HepG2 (cell line): ENCODE measurements at regions not wholly inside any gene's neighbourhood (a gene's known extent, or its start where the extent isn't known, plus 50 kb on each side); places are given as distances from the start of the nearest gene placed in this dataset.

Source experiments
- ATAC-seq: fragments of 200-7000 bp; cut with Tn5 transposase; 3 replicates; pipeline ENCODE4 v1.9.1; 2020; ENCODE audit warnings: mild to moderate bottlenecking, moderate library complexity
- BruUV-seq: library from RNA; stranded (reverse); fragments of 400-500 nt; replicated peaks from 2 replicates; lab custom pipeline; 2021; lab: Mats Ljungman, UMichigan
- CTCF ChIA-PET: fragments of 300-600 bp; formaldehyde crosslinking; extraction: SDS; loops from one replicate; lab custom pipeline; 2021; ENCODE audit warnings: low total read pairs, inconsistent platforms, low intra/inter-chr PET ratio; lab: Yijun Ruan, JAX
- POLR2A ChIA-PET: fragments of 350-600 bp; sonication (Branson Sonifier 250); formaldehyde crosslinking; loops from one replicate; lab custom pipeline; 2020; ENCODE audit warnings: antibody characterized with exemption, inconsistent platforms; lab: Yijun Ruan, JAX
- DNase-seq: peaks from one replicate; pipeline ENCODE4 v3.0.0-alpha.2; 2015; ENCODE audit warnings: low spot score
- FAIRE-seq: peaks from 3 replicates; lab custom pipeline; 2011; peaks lifted over from hg19 to GRCh38; lab: Jason Lieb, UNC
- H2AFZ ChIP-seq: one replicate; pipeline ENCODE4 v1.6.1; 2011; ENCODE audit warnings: low read length, inconsistent platforms
- H3K27ac ChIP-seq: fragments of 300-600 bp; 3 replicates; pipeline ENCODE4 v1.8.0; 2011; ENCODE audit warnings: mixed run types, mild to moderate bottlenecking, mixed read lengths, low read length, inconsistent platforms; ENCODE audit not compliant: insufficient read depth; ENCODE audit errors: extremely low read length
- H3K27me3 ChIP-seq, 2 experiments: fragments of 200-600 bp in 1 of 2; 2 replicates in 1 of 2; 3 replicates in 1 of 2; pipeline versions ENCODE4 v1.6.0 to v1.8.0; 2011; ENCODE audit warnings: low read length in 2 of 2, mild to moderate bottlenecking in 2 of 2, moderate library complexity in 2 of 2, inconsistent platforms in 1 of 2; ENCODE audit not compliant: insufficient read depth in 2 of 2, control insufficient read depth in 1 of 2
- H3K36me3 ChIP-seq, 2 experiments: fragments of 200-600 bp in 1 of 2; replicated peaks in 1 of 2; 2 replicates in 1 of 2; 3 replicates in 1 of 2; pipeline versions ENCODE4 v1.5.1 to v1.8.0; 2011; ENCODE audit warnings: low read length in 2 of 2, inconsistent platforms in 1 of 2; ENCODE audit not compliant: insufficient read depth in 2 of 2, control insufficient read depth in 1 of 2
- H3K4me1 ChIP-seq: 2 replicates; pipeline ENCODE4 v1.5.1; 2012; ENCODE audit warnings: low read length, inconsistent platforms; ENCODE audit not compliant: insufficient read depth
- H3K4me2 ChIP-seq: 2 replicates; pipeline ENCODE4 v1.6.0; 2011; ENCODE audit warnings: low read depth, low read length, inconsistent platforms
- H3K4me3 ChIP-seq, 3 experiments: fragments of 200-600 bp in 1 of 3; sonication (generic), shearing (Covaris generic) in 1 of 3; replicated peaks in 1 of 3; 2 replicates each; pipeline ENCODE4 v1.5.1; 2011 to 2016; ENCODE audit warnings: low read length in 3 of 3, inconsistent platforms in 2 of 3, low read depth in 2 of 3, mild to moderate bottlenecking in 2 of 3, control low read depth in 1 of 3, mixed read lengths in 1 of 3; ENCODE audit not compliant: insufficient read depth in 1 of 3
- H3K79me2 ChIP-seq: one replicate; pipeline ENCODE4 v1.6.1; 2011; ENCODE audit warnings: low read length, inconsistent platforms; ENCODE audit not compliant: insufficient read depth
- H3K9ac ChIP-seq: 2 replicates; pipeline ENCODE4 v1.6.0; 2011; ENCODE audit warnings: mild to moderate bottlenecking, low read depth, low read length, inconsistent platforms; ENCODE audit not compliant: insufficient read depth
- H3K9me3 ChIP-seq: 2 replicates; pipeline ENCODE4 v1.5.1; 2012; ENCODE audit warnings: mild to moderate bottlenecking, low read length
- H4K20me1 ChIP-seq: 2 replicates; pipeline ENCODE4 v1.6.0; 2011; ENCODE audit warnings: inconsistent platforms, mild to moderate bottlenecking, low read length, moderate library complexity; ENCODE audit not compliant: insufficient read depth
- AHR ChIP-seq: IDR thresholded peaks from 2 replicates; pipeline ENCODE4 v1.6.1; 2018; ENCODE audit warnings: missing genetic modification reagents, missing compliant biosample characterization
- ATAD3A ChIP-seq: sonication (generic); formaldehyde crosslinking; IDR thresholded peaks from 2 replicates; pipeline ENCODE4 v1.4.0; 2020; ENCODE audit warnings: missing genetic modification reagents
- CEBPB ChIP-seq: IDR thresholded peaks from 2 replicates; pipeline ENCODE4 v1.6.1; 2011; ENCODE audit warnings: low read depth, low read length, improper control_type of control experiment, borderline replicate concordance
- DMAP1 ChIP-seq: IDR thresholded peaks from 2 replicates; pipeline ENCODE4 v1.6.1; 2016
- DNMT3B ChIP-seq: conservative IDR thresholded peaks from 2 replicates; pipeline ENCODE4 v1.6.1; 2016; ENCODE audit warnings: missing biosample characterization, control low read depth
- ELF3 ChIP-seq: IDR thresholded peaks from 2 replicates; pipeline ENCODE4 v1.6.1; 2016; ENCODE audit warnings: missing genetic modification reagents, missing compliant biosample characterization
- ISL2 ChIP-seq: sonication (generic); formaldehyde crosslinking; IDR thresholded peaks from 2 replicates; pipeline ENCODE4 v1.5.0; 2020; ENCODE audit warnings: missing genetic modification reagents
- NCOA1 ChIP-seq: sonication (generic); formaldehyde crosslinking; IDR thresholded peaks from 2 replicates; pipeline ENCODE4 v1.9.0; 2021; ENCODE audit warnings: missing genetic modification reagents
- NR2F1 ChIP-seq, 2 experiments: fragments of 450-650 bp in 1 of 2; formaldehyde crosslinking in 1 of 2; IDR thresholded peaks; 2 replicates each; pipeline versions ENCODE4 v1.5.0 to v1.6.1; 2016 to 2020; ENCODE audit warnings: mild to moderate bottlenecking in 1 of 2, missing compliant biosample characterization in 1 of 2, missing genetic modification reagents in 1 of 2, moderate library complexity in 1 of 2
- THAP11 ChIP-seq: IDR thresholded peaks from 2 replicates; pipeline ENCODE4 v1.6.1; 2016; ENCODE audit warnings: missing biosample characterization, missing genetic modification reagents
- ZFP82 ChIP-seq: sonication (generic); formaldehyde crosslinking; IDR thresholded peaks from 2 replicates; pipeline ENCODE4 v1.5.1; 2020; ENCODE audit warnings: mild to moderate bottlenecking, missing genetic modification reagents, borderline replicate concordance
- ZNF589 ChIP-seq: sonication (generic); formaldehyde crosslinking; conservative IDR thresholded peaks from 2 replicates; pipeline ENCODE4 v1.8.0; 2022; ENCODE audit warnings: mild to moderate bottlenecking, moderate library complexity, missing genetic modification reagents
- whole genome bisulfite sequencing: methylation state at CpG from one replicate; pipeline ENCODE4 v1.1.6; 2017; ENCODE audit warnings: low lambda C conversion rate; 5-methylcytosine and 5-hydroxymethylcytosine counted together
- in situ Hi-C: cut with HindIII; loops from 2 replicates; pipeline ENCODE4 v1.10.0; 2017; ENCODE audit warnings: low pct_unique_long_range_greater_than_20kb; ENCODE audit not compliant: extremely low pct_ligation_motif_present
- intact Hi-C: fragments of 100-400 bp; cut with micrococcal nuclease; formaldehyde crosslinking; loops from one replicate; pipeline ENCODE4 v1.10.0; 2022; ENCODE audit not compliant: unreplicated experiment
- TF ChIP-seq, protein P1 (sequence below): IDR thresholded peaks from 2 replicates; pipeline ENCODE4 v1.6.1; 2016; ENCODE audit warnings: control low read depth
- TF ChIP-seq, protein P2 (sequence below): sonication (generic); formaldehyde crosslinking; IDR thresholded peaks from 2 replicates; pipeline ENCODE4 v1.8.1; 2022; ENCODE audit warnings: mild to moderate bottlenecking, missing genetic modification reagents
- TF ChIP-seq, protein P3 (sequence below): sonication (generic); formaldehyde crosslinking; IDR thresholded peaks from 2 replicates; pipeline ENCODE4 v1.4.0; 2020; ENCODE audit warnings: mild to moderate bottlenecking, missing genetic modification reagents

DNA sequence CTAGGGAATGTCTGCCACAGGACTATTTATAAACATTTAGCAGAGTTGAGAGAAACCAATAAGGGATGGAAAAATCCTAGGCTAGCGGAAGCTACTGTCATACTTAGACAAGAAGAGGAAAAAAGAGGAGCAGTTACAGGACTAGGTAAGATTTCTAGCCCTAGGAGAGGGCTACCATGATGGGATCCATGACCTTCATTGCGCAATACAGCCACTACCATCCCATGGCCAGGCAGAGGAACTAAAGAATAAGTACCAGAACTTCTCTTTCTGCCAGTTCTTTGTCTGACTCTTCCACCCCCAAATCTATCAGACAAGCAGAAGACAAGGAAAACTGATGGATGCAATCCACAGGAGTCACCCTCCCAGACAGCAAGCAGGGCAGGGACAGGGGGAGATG, 417.0 kb upstream of the CHST9 start:
- CTCF ChIA-PET = no interaction called here
- intact Hi-C loops = loop anchor here (5.0 kb wide), 1 partner anchor 790 kb away; no protein-coding TSS in a partner anchor
- H3K79me2 ChIP-seq = no peaks in the 10 kb centered on the region
- H3K9me3 ChIP-seq = no peaks in the 10 kb centered on the region
- no peak for DNase-seq
- in situ Hi-C loops = loop anchor here (10.0 to 25.0 kb wide), 2 partner anchors 585 to 787 kb away; partner anchors contain the start of gene CDH2
- H3K27me3 ChIP-seq = no peaks in the 10 kb centered on the region
- no peaks in the 10 kb centered on the region for H3K4me1 ChIP-seq
- TF ChIP-seq NCOA1 (CRISPR knock-in tag) (no peak), CEBPB (peak; percentile 83)
- TF ChIP-seq, all 625 proteins: peak for 1
- H3K27ac ChIP-seq = no peak overlapping the region
- FAIRE-seq (no peak), ATAC-seq (no peak)
- H3K36me3 ChIP-seq = no peaks in the 10 kb centered on the region
- no TSS peak for BruUV-seq
- H3K4me3 ChIP-seq = no peak overlapping the region
- H4K20me1 ChIP-seq = no peaks in the 10 kb centered on the region
- H3K4me2 ChIP-seq = no peak overlapping the region
- H2AFZ ChIP-seq = no peak overlapping the region
- 6% methylated on average over 2 of the region's 2 CpGs for WGBS
- POLR2A ChIA-PET = no interaction called here
- H3K9ac ChIP-seq = no peak overlapping the region

DNA sequence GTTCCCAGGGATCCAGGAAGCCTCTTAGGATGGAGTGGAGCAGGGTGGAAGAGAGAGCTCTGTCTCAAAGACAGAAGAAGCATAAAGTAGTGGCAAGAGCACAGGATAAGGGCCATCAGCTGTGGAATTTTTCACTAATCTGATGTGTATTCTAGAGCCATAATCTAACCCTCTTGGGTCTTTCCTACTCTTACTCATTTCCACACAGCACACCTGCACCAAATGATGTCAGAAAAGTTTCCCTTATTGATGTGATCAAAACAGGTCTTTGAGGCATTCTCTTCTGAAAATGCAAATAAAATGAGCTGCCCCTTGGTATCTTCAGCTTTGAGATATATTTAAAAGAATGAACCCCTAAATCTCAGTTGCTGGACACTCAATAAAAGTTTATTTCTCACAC, 415.1 kb upstream of the CHST9 start:
- no TSS peak for BruUV-seq

More for the DNA sequence above, 415.1 kb upstream of the CHST9 start:
- Histone ChIP-seq H4K20me1 (no peaks in the 10 kb centered on the region), H3K9ac (no peak overlapping the region), H3K4me2 (no peak overlapping the region), H3K27me3 (no peaks in the 10 kb centered on the region), H3K9me3 (no peaks in the 10 kb centered on the region), H2AFZ (no peak overlapping the region), H3K27ac (no peak overlapping the region), H3K4me1 (no peaks in the 10 kb centered on the region), H3K79me2 (no peaks in the 10 kb centered on the region), H3K36me3 (no peaks in the 10 kb centered on the region), H3K4me3 (no peak overlapping the region)
- TF ChIP-seq AHR (CRISPR knock-in tag) (no peak), DMAP1 (CRISPR knock-in tag) (no peak), NR2F1 (CRISPR knock-in tag; IDR thresholded peaks at IDR 0.05) (no peak), ZNF589 (CRISPR knock-in tag) (no peak), ATAD3A (CRISPR knock-in tag) (no peak), ZFP82 (no peak), THAP11 (CRISPR knock-in tag) (no peak), ISL2 (no peak), ELF3 (no peak), DNMT3B (CRISPR knock-in tag) (no peak)
- TF ChIP-seq, protein P1, sequence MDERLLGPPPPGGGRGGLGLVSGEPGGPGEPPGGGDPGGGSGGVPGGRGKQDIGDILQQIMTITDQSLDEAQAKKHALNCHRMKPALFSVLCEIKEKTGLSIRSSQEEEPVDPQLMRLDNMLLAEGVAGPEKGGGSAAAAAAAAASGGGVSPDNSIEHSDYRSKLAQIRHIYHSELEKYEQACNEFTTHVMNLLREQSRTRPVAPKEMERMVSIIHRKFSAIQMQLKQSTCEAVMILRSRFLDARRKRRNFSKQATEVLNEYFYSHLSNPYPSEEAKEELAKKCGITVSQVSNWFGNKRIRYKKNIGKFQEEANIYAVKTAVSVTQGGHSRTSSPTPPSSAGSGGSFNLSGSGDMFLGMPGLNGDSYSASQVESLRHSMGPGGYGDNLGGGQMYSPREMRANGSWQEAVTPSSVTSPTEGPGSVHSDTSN = no peak
- TF ChIP-seq, protein P2, sequence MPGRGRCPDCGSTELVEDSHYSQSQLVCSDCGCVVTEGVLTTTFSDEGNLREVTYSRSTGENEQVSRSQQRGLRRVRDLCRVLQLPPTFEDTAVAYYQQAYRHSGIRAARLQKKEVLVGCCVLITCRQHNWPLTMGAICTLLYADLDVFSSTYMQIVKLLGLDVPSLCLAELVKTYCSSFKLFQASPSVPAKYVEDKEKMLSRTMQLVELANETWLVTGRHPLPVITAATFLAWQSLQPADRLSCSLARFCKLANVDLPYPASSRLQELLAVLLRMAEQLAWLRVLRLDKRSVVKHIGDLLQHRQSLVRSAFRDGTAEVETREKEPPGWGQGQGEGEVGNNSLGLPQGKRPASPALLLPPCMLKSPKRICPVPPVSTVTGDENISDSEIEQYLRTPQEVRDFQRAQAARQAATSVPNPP (CRISPR knock-in tag) = no peak
- TF ChIP-seq, protein P3, sequence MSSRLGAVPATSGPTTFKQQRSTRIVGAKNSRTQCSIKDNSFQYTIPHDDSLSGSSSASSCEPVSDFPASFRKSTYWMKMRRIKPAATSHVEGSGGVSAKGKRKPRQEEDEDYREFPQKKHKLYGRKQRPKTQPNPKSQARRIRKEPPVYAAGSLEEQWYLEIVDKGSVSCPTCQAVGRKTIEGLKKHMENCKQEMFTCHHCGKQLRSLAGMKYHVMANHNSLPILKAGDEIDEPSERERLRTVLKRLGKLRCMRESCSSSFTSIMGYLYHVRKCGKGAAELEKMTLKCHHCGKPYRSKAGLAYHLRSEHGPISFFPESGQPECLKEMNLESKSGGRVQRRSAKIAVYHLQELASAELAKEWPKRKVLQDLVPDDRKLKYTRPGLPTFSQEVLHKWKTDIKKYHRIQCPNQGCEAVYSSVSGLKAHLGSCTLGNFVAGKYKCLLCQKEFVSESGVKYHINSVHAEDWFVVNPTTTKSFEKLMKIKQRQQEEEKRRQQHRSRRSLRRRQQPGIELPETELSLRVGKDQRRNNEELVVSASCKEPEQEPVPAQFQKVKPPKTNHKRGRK (CRISPR knock-in tag) = no peak
- CTCF ChIA-PET = no interaction called here
- DNase-seq = no peak
- intact Hi-C loops = loop anchor here (5.0 kb wide), 1 partner anchor 788 kb away; no protein-coding TSS in a partner anchor
- no peak for FAIRE-seq
- in situ Hi-C loops = loop anchor here (10.0 to 25.0 kb wide), 2 partner anchors 587 to 785 kb away; partner anchors contain the start of gene CDH2
- POLR2A ChIA-PET = no interaction called here
- no peak for ATAC-seq
